ENCODE measurements at regions not wholly inside any gene's neighbourhood (a gene's known extent, or its start where the extent isn't known, plus 50 kb on each side); places are given as distances from the start of the nearest gene placed in this dataset.

- TF ChIP-seq POLR2A (IDR thresholded peaks at IDR 0.05) (no peak), CTCF (IDR thresholded peaks at IDR 0.05) (no peak)
These were observed 406.2 kb downstream of the MBD2 start for GRCh38 chr18:53817976-53818950.
